H7 (cell line): ENCODE measurements at regions not wholly inside any gene's neighbourhood (a gene's known extent, or its start where the extent isn't known, plus 50 kb on each side); places are given as distances from the start of the nearest gene placed in this dataset.
A peak's percentile ranks its signal among the peaks of the same experiment; 100 is the strongest.
"Not testable (repeated sequence)": the region's sequence is repeated elsewhere in the genome, so short reads cannot be mapped to it uniquely, and the experiment has no call there.

Experiments
- DNase-seq: peaks from one replicate; pipeline ENCODE4 v3.0.0; 2012
- H3K27me3 ChIP-seq: 2 replicates; pipeline ENCODE4 v1.6.0; 2011; ENCODE audit warnings: mild to moderate bottlenecking, low read length; ENCODE audit not compliant: control insufficient read depth, insufficient read depth
- H3K36me3 ChIP-seq: replicated peaks from 2 replicates; pipeline ENCODE4 v1.5.1; 2011; ENCODE audit warnings: low read length; ENCODE audit not compliant: control insufficient read depth, insufficient read depth
- H3K4me3 ChIP-seq: 2 replicates; pipeline ENCODE4 v1.5.1; 2011; ENCODE audit warnings: low read depth, mild to moderate bottlenecking, control low read depth, low read length, moderate library complexity; ENCODE audit not compliant: insufficient read depth

- Histone ChIP-seq H3K27me3 (no peaks in the 10 kb centered on the region), H3K4me3 (no peak overlapping the region), H3K36me3 (no peaks in the 10 kb centered on the region)
- no peak for DNase-seq
Measured at GRCh38 chrX:38473701-38474100, 87.6 kb upstream of the TSPAN7 start.

DNA sequence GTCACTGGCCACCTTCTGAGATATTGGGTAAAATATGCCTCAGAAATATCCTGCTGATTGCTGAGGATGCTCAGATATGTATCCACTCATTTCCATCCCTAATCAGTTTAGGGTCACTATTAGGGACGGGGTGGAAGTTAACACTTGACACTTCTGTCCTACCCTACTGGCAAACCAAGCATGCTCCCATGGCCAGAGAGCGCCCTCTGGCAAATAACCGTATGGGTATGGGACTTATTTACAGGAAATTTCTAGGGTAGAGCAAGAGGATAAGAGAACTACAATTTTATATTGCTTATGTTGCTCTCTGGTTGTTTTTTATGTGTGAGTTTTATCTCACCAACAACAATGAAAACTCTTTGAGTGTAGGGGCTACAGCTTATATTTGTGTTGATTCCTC lies 86.8 kb upstream of the TSPAN7 start:
- peak; percentile 16 for DNase-seq
- no peaks in the 10 kb centered on the region for H3K27me3 ChIP-seq
- no peak overlapping the region for H3K4me3 ChIP-seq
- no peaks in the 10 kb centered on the region for H3K36me3 ChIP-seq

GRCh38 chrX:38482183-38482582 lies 79.2 kb upstream of the TSPAN7 start:
- DNase-seq: no peak
- Histone ChIP-seq H3K27me3 (no peaks in the 10 kb centered on the region), H3K4me3 (no peak overlapping the region), H3K36me3 (no peaks in the 10 kb centered on the region)

GRCh38 chrX:38484607-38485498 lies 76.5 kb upstream of the TSPAN7 start:
- H3K27me3 ChIP-seq: no peaks in the 10 kb centered on the region
- DNase-seq: no peak
- no peak overlapping the region for H3K4me3 ChIP-seq
- no peaks in the 10 kb centered on the region for H3K36me3 ChIP-seq

- H3K36me3 ChIP-seq: no peaks in the 10 kb centered on the region
- no peak for DNase-seq
- H3K4me3 ChIP-seq: no peak overlapping the region
- no peaks in the 10 kb centered on the region for H3K27me3 ChIP-seq
Measured at GRCh38 chrX:38489341-38489740, 72.0 kb upstream of the TSPAN7 start.

GRCh38 chrX:38494239-38494823 lies 67.0 kb upstream of the TSPAN7 start:
- Histone ChIP-seq H3K4me3 (no peak overlapping the region), H3K27me3 (no peaks in the 10 kb centered on the region), H3K36me3 (no peaks in the 10 kb centered on the region)
- DNase-seq: no peak

DNA sequence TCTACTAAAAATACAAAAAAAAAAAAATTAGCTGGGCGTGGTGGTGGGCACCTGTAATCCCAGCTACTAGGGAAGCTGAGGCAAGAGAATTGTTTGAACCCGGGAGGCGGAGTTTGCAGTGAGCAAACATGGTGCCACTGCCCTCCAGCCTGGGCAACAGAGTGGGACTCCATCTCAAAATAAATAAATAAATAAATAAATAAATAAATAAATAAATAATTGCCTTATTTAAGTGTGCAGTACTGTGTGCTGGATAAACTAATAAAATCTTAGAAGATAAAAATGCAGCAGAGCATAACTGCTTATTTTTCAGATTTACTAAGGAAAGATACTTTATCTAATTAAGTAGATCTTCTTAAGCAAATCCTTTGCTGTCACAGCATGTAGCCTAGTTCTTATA lies 61.7 kb upstream of the TSPAN7 start:
- not testable (repeated sequence) for DNase-seq, H3K4me3 ChIP-seq, H3K36me3 ChIP-seq, H3K27me3 ChIP-seq

DNA sequence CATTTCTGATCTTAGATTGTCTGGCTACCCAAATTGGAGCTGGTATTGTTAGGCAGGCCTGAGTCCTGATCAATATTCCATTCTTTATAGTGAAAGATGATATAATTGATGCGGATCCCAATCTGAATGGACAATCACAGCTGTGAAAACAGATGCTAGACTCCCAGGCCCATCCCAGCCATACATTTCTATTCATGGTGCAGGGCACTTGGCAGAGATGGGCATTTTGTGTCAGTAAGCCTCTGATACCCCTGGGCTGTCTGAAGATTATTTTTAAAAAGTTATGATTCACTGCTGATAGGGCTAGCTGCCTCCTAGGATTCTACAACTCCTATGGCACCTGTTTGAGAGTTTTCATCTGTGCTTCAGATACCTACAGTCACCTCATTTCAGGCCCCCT lies 61.2 kb upstream of the TSPAN7 start:
- no peaks in the 10 kb centered on the region for H3K27me3 ChIP-seq
- H3K36me3 ChIP-seq: no peaks in the 10 kb centered on the region
- no peak for DNase-seq
- no peak overlapping the region for H3K4me3 ChIP-seq

DNA sequence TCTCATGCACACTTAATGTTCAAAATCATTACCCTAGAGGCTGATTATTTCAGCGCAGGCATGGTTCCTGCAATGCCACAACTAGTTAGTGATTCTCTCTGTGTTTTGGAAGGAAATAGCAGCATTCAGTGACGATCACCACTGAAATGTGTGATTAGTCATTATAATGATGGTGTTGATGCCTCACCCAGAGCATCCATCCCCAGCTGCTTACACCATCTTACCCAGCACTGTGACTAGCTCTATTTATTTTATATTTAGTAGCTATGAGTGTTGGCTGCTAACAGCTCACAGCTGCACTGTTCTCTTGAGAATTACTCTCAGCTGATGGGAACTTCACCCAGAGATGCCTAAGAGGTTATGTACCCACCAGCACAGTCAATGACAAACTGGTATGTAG lies 60.5 kb upstream of the TSPAN7 start:
- H3K4me3 ChIP-seq: no peak overlapping the region
- H3K27me3 ChIP-seq: no peaks in the 10 kb centered on the region
- DNase-seq: no peak

DNA sequence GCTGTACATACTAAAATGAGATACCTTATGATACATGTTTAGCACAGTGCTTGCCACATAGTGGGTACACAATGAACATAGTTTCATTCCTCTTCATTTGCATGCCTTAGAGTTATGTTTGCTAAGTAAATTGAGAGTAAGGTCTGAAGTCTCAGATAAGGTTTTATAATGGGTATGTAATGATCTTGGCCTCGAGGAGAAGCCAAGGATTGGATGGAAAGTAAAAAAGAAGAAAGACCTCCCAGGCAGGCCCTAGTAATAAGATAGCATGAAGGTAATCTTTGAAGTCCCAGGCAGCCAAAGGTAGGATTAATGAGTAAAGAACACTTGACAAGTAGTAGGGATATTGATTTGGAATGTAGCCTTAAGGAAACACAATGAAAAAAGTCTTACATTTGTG lies 55.8 kb upstream of the TSPAN7 start:
- no peaks in the 10 kb centered on the region for H3K36me3 ChIP-seq
- H3K27me3 ChIP-seq: no peaks in the 10 kb centered on the region
- H3K4me3 ChIP-seq: no peak overlapping the region
- no peak for DNase-seq

More for the DNA sequence above, 60.5 kb upstream of the TSPAN7 start:
- H3K36me3 ChIP-seq: no peaks in the 10 kb centered on the region
